Thyroid gland (tissue), 4 donors: ENCODE measurements at regions not wholly inside any gene's neighbourhood (a gene's known extent, or its start where the extent isn't known, plus 50 kb on each side); places are given as distances from the start of the nearest gene placed in this dataset.

ENCODE experiments used
- CTCF ChIP-seq, 6 experiments: fragments of 200-600 bp in 3 of 6; fragments of 450-650 bp in 3 of 6; sonication (generic) in 3 of 6; IDR thresholded peaks; one replicate each; pipeline ENCODE4 v1.5.1; 2016 to 2019; ENCODE audit warnings: antibody characterized with exemption in 6 of 6, mild to moderate bottlenecking in 2 of 6, inconsistent platforms in 1 of 6, moderate library complexity in 1 of 6
- POLR2A ChIP-seq, 2 donors: fragments of 450-650 bp; IDR thresholded peaks; one replicate each; pipeline ENCODE4 v1.6.1; 2017; ENCODE audit warnings: antibody characterized with exemption in 2 of 2, mild to moderate bottlenecking in 2 of 2, moderate library complexity in 1 of 2

DNA sequence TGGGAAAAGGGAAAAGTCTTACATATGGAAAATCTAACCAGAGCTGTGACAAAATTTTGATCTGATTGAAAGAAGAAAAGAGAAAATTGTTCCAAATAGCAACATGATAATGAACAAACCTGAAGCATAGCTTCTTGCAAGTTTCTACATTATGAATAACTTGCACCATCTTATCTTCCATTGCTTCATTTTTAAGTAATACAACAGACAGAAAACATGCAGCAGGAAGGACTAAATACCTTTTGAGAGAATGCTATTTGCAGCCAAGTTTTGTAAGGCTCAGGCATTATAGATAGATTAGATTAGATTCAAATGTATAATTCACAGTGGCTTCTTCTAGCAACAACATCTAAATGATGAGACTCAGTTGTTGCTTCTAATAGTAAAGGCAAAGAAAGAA, 441.4 kb downstream of the AEBP2 start:
- no peak for TF ChIP-seq CTCF (IDR thresholded peaks at IDR 0.05)
- TF ChIP-seq POLR2A (IDR thresholded peaks at IDR 0.05) = no peak
